Epithelial cell of esophagus (primary cell): ENCODE measurements at regions not wholly inside any gene's neighbourhood (a gene's known extent, or its start where the extent isn't known, plus 50 kb on each side); places are given as distances from the start of the nearest gene placed in this dataset.

Source experiments
- DNase-seq: peaks from one replicate; pipeline ENCODE4 v3.0.0; 2010; ENCODE audit warnings: low read depth
- H3K4me3 ChIP-seq: 2 replicates; pipeline ENCODE4 v1.5.1; 2011; ENCODE audit warnings: mild to moderate bottlenecking, low read length, control low read depth
- TF ChIP-seq, protein P1 (sequence below): IDR thresholded peaks from 2 replicates; pipeline ENCODE4 v1.5.1; 2011; ENCODE audit warnings: low read depth, mild to moderate bottlenecking, low read length, control low read depth, inconsistent platforms; ENCODE audit not compliant: insufficient read depth; ENCODE audit errors: missing control alignments

DNA sequence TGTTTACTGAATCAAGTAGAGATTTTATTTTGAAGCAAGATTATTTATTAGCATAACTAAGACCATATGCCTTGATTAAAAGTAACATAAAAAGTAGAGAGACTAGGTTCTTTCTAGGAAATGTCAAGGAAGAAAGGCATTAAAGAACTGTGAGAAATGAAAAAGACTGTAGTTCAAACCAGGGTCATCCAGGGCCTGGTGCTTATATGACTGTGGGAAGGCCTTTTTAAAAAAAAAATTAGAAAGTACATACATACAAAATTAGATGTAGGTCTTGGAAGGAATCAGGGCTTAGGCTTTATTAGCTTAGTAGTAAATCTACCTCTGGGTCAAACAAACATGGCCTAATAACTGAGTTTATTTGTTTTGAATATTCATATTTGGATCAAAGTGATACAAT, 173.9 kb upstream of the TBL1XR1 start:
- H3K4me3 ChIP-seq, result no peak overlapping the region
- TF ChIP-seq, protein P1, sequence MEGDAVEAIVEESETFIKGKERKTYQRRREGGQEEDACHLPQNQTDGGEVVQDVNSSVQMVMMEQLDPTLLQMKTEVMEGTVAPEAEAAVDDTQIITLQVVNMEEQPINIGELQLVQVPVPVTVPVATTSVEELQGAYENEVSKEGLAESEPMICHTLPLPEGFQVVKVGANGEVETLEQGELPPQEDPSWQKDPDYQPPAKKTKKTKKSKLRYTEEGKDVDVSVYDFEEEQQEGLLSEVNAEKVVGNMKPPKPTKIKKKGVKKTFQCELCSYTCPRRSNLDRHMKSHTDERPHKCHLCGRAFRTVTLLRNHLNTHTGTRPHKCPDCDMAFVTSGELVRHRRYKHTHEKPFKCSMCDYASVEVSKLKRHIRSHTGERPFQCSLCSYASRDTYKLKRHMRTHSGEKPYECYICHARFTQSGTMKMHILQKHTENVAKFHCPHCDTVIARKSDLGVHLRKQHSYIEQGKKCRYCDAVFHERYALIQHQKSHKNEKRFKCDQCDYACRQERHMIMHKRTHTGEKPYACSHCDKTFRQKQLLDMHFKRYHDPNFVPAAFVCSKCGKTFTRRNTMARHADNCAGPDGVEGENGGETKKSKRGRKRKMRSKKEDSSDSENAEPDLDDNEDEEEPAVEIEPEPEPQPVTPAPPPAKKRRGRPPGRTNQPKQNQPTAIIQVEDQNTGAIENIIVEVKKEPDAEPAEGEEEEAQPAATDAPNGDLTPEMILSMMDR, result no peak
- no peak for DNase-seq

- H3K4me3 ChIP-seq, result no peak overlapping the region
- TF ChIP-seq, protein P1, result no peak
- no peak for DNase-seq
Measured at GRCh38 chr3:177371888-177372287, 174.6 kb upstream of the TBL1XR1 start.

GRCh38 chr3:177374323-177374722, 177.0 kb upstream of the TBL1XR1 start:
- DNase-seq, result no peak
- TF ChIP-seq, protein P1, result no peak

GRCh38 chr3:177375316-177375715, 178.0 kb upstream of the TBL1XR1 start:
- no peak overlapping the region for H3K4me3 ChIP-seq
- TF ChIP-seq, protein P1, result no peak
- DNase-seq, result no peak

More at GRCh38 chr3:177374323-177374722, 177.0 kb upstream of the TBL1XR1 start:
- H3K4me3 ChIP-seq, result no peak overlapping the region

DNA sequence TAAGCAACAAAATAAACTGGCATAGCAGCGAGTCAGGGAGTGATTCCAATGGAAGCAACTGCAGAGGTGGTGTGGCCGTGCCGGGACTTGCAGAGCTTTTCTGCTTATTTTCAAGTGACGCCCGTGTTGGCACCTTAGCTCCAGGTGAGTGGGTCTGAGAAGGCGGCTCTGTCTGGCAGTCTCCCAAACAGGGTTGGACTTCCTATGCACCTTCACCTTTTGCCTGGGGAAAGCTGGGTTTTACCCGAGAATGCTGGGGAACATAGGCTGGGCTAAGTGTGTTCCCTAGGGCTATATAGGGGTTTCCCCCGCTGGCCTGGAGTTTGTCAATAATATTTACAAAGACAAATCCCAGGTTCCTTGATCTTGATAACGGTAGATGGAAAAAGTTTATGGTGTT, 179.9 kb upstream of the TBL1XR1 start:
- H3K4me3 ChIP-seq, result no peak overlapping the region
- peak; percentile 90 for DNase-seq
- TF ChIP-seq, protein P1, result peak; percentile 10

DNA sequence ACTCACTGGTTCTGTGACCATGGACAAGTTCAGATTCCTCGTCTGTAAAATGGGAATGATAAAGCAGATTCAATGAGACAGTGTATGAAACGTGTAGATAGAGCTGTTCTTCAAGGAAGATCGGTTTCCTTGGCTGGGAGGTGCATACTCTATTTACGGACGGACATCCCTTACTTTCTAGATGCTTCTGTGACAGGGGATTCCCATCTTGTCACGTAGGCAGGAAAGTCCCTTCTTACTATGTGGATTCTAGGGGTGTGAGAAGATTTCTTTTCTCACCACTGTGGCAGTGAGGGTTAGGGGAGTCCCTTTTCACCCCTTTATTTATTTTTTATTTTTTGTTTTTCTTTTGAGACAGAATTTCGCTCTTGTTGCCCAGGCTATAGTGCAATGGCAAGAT, 180.9 kb upstream of the TBL1XR1 start:
- TF ChIP-seq, protein P1, result no peak
- H3K4me3 ChIP-seq, result no peak overlapping the region
- no peak for DNase-seq

DNA sequence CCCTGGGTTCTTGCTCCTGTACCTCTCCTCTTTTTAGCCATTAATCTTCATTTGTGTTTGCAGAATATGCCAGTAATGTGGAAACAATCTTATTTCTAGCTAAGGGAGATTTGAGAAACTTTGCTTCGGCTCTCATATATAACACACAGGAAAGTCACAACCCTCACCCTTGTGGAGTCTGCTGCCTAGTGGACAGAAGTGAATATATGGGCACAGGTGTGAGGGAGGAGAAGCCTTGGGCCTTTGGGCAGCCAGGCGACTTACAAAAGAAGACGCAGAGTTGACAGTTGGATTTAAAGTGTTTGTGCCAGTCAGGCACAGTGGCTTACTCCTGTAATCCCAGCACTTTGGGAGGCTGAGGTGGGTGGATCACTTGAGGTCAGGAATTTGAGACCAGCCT, 181.8 kb upstream of the TBL1XR1 start:
- TF ChIP-seq, protein P1, result no peak
- no peak for DNase-seq
- H3K4me3 ChIP-seq, result no peak overlapping the region
